ENCODE measurements at regions not wholly inside any gene's neighbourhood (a gene's known extent, or its start where the extent isn't known, plus 50 kb on each side); places are given as distances from the start of the nearest gene placed in this dataset.

DNA sequence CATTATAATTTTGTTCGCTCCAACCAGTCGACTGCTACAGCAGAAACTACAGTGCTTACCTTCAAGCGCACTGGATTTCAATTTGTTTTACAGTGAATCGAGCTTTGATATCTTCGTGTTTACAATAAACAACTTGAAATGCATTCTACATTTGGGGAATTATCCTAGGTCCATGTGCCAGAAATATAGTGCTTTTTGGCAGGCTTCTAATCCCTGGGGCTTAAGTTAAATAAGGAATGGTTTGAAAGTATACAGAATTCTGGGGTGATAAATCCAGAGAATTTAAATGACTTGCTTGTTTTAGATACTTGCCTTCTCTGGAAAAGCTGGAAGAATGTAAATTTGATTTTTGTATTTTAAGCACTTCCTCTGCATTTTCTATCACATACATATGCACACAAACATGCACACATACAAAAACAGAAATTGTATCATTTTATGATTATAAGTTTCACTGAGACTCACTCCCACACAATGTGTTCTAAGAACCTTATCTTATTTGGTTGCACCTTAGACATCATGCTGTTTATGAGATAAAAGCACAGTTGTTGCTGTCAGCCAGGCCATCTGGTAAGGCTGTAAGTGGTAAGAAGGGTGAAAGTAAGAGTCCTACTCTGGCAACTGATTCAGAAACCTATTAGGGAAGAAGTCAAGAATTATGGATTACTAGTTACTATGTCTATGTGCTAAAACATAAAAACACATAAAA, 347.2 kb upstream of the KCND2 start:
- no peak for DNase-seq (ENCODE audit: low spot score)
- TF ChIP-seq, protein P1, sequence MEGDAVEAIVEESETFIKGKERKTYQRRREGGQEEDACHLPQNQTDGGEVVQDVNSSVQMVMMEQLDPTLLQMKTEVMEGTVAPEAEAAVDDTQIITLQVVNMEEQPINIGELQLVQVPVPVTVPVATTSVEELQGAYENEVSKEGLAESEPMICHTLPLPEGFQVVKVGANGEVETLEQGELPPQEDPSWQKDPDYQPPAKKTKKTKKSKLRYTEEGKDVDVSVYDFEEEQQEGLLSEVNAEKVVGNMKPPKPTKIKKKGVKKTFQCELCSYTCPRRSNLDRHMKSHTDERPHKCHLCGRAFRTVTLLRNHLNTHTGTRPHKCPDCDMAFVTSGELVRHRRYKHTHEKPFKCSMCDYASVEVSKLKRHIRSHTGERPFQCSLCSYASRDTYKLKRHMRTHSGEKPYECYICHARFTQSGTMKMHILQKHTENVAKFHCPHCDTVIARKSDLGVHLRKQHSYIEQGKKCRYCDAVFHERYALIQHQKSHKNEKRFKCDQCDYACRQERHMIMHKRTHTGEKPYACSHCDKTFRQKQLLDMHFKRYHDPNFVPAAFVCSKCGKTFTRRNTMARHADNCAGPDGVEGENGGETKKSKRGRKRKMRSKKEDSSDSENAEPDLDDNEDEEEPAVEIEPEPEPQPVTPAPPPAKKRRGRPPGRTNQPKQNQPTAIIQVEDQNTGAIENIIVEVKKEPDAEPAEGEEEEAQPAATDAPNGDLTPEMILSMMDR (IDR thresholded peaks at IDR 0.05; ENCODE audit: extremely low read depth, insufficient read depth, missing control alignments), result no peak
- in situ Hi-C loops (cut with MboI; ENCODE audit: low pct_unique_long_range_greater_than_20kb, low sequenced_read_pairs, unreplicated experiment), result loop anchor here (25.0 kb wide), 2 partner anchors 337 to 812 kb away; partner anchors contain the start of gene KCND2

DNA sequence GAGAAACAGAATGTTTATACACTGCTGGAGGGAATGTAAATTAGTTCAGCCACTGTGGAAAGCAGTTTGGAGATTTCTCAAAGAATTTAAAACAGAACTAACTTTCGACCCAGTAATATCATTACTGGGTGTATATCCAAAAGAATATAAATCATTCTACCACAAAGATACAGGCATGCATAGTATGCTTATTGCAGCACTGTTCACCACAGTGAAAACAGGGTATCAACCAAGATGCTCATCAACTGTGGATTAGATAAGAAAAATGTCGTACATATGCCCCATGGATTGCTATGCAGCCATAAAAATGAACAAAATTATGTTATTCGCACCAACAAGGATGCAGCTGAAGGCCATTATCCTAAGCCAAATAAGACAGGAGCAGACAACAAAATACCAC, 343.1 kb upstream of the KCND2 start:
- DNase-seq (ENCODE audit: low spot score), result no peak
- TF ChIP-seq, protein P1 (IDR thresholded peaks at IDR 0.05; ENCODE audit: extremely low read depth, insufficient read depth, missing control alignments), result no peak
- in situ Hi-C loops (cut with MboI; ENCODE audit: low pct_unique_long_range_greater_than_20kb, low sequenced_read_pairs, unreplicated experiment), result loop anchor here (10.0 to 25.0 kb wide), 3 partner anchors 332 to 807 kb away; partner anchors contain the start of gene KCND2

DNA sequence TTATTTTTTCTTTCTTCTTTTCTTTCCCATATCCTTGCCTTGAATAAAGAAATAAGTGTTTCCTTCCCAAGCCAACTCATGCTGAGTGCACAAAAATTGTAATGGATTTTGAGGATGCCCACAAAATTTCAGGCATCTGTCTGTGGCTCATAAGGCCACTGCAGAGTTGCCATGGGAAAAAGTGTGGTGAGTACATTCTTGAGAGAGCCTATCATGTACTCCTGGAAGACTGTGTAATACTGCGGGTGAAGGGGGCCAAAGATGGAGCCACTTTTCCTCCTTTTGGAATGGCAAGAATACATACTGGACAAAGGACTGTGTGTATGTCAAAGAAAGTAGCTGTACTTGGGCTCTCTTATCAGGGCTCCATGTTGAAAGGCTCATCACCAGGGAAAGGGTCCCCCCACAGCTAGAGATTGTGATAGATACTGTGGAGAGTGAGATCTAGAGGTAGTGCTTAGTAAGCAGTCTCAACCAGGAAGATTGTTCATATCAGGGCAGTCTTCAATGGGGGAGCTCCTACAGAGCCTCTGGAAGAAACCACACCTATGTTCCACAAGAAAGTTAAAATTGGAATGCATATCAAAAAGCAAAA, 341.6 kb upstream of the KCND2 start:
- DNase-seq (ENCODE audit: low spot score), result no peak
- in situ Hi-C loops (cut with MboI; ENCODE audit: low pct_unique_long_range_greater_than_20kb, low sequenced_read_pairs, unreplicated experiment), result loop anchor here (10.0 to 25.0 kb wide), 3 partner anchors 331 to 806 kb away; partner anchors contain the start of gene KCND2
- TF ChIP-seq, protein P1 (IDR thresholded peaks at IDR 0.05; ENCODE audit: extremely low read depth, insufficient read depth, missing control alignments), result no peak

DNA sequence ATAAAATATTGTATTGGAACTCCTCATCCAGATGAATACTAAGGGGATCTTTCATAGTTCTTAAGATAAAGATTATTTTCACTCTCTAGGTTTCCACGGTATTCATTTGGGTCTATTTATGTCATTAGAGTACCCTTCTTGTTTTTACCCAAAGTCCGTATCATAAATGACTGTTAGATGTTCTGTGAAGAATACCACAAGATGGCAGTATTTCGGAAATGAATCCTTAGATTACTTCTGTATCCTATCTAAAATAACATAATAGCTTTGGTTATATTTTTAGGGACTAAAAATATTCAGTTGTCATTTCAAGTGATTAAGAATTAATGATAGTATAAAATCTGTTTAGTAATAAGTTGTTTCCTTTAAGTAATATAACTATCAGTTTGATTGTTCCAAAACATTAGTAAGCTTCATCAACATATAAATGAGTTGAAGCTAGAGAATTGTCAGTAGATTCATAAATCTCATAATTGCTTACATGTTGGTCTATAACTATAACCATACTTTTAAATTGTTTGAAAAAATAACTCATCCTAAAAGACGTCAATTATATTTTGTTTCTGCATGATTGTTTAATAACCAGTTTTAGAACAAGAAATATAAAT, 337.5 kb upstream of the KCND2 start:
- TF ChIP-seq, protein P1 (IDR thresholded peaks at IDR 0.05; ENCODE audit: extremely low read depth, insufficient read depth, missing control alignments), result peak; percentile 51
- in situ Hi-C loops (cut with MboI; ENCODE audit: low pct_unique_long_range_greater_than_20kb, low sequenced_read_pairs, unreplicated experiment), result loop anchor here (10.0 to 25.0 kb wide), 3 partner anchors 327 to 802 kb away; partner anchors contain the start of gene KCND2
- peak; percentile 8 for DNase-seq (ENCODE audit: low spot score)

DNA sequence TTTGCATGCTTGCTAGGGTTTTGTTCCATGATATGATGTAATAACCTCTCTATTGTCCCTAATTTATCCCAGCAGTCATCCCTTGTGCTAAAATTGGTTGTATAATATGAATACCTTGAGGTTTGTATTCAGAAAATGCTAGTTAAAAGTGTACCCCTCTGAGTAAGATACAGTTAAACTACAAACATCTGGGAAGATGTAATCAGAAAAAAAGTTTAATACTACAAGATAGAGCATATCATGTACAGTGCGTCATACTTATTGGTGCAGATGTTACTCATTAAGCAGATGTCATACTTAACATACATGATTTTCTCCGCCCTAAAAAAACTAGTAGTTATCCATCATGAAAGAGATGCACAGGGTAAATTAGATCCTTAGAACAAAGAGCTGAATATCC, 336.1 kb upstream of the KCND2 start:
- DNase-seq (ENCODE audit: low spot score), result no peak
- in situ Hi-C loops (cut with MboI; ENCODE audit: low pct_unique_long_range_greater_than_20kb, low sequenced_read_pairs, unreplicated experiment), result loop anchor here (10.0 to 25.0 kb wide), 3 partner anchors 325 to 800 kb away; partner anchors contain the start of gene KCND2
- TF ChIP-seq, protein P1 (IDR thresholded peaks at IDR 0.05; ENCODE audit: extremely low read depth, insufficient read depth, missing control alignments), result no peak

DNA sequence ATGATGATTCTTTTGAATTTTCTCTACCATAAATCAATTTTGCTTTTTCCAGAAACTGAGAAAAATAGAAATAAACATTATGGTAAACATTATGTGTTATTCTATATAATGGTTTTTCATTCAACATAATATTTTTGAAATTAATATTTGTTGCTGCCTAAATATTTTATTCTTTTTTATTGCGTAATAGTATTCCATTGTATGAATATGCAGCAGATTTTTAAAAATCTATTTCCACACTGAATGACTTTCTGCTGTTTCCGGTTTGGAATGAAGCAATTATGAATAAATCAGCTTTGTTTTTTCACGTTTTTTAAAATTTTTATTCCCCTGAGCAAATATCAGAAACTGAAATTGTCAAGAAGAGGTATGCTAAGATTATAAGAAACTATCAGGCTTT, 335.2 kb upstream of the KCND2 start:
- TF ChIP-seq, protein P1 (IDR thresholded peaks at IDR 0.05; ENCODE audit: extremely low read depth, insufficient read depth, missing control alignments), result no peak
- no peak for DNase-seq (ENCODE audit: low spot score)
- in situ Hi-C loops (cut with MboI; ENCODE audit: low pct_unique_long_range_greater_than_20kb, low sequenced_read_pairs, unreplicated experiment), result loop anchor here (10.0 to 25.0 kb wide), 3 partner anchors 325 to 800 kb away; partner anchors contain the start of gene KCND2

Measured in GM13977 (cell line).